ENCODE measurements at regions not wholly inside any gene's neighbourhood (a gene's known extent, or its start where the extent isn't known, plus 50 kb on each side); places are given as distances from the start of the nearest gene placed in this dataset.

DNA sequence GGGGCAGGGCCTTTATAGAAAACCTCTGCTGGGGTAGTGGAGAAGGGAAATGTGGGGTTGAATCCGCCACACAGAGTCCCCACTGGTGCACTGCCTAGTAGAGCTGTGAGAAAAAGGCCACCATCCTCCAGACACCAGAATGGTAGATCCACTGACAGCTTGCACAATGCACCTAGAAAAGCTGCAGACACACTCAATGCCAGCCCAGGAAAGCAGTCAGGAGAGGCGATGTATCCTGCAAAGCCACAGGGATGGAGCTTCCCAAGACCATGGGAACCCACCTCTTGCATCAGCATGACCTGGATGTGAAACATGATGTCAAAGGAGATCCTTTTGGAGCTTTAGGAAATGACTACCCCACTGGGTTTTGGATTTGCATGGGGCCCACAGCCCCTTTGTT, 958.0 kb upstream of the MIR17HG start:
- TF ChIP-seq POLR2AphosphoS5 (IDR thresholded peaks at IDR 0.05; ENCODE audit: low read depth, low read length) (no peak), POLR2A (IDR thresholded peaks at IDR 0.05; ENCODE audit: low read depth, low read length) (no peak)

All from GM12892 (cell line).